ENCODE measurements at regions not wholly inside any gene's neighbourhood (a gene's known extent, or its start where the extent isn't known, plus 50 kb on each side); places are given as distances from the start of the nearest gene placed in this dataset.

DNA sequence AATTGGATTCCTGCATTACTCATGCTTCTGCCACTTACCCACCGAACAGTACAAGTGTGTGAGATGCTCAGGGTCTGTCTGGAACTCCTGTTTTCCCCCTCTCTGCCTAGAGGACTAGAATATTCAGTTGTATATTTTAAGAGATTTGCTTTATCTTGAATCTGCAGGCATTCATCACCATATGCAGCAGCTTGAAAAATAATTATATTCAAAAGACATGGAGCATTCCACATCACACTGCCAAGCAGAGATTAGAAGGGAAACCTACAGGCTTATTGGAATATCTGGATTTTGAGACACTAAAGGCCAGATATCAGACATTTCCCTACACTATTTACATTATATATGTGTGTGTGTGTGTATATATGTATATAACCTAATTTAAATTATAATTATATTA lies 382.8 kb upstream of the POM121L12 start:
- TF ChIP-seq CTCF (IDR thresholded peaks at IDR 0.05) (no peak), POLR2A (IDR thresholded peaks at IDR 0.05) (no peak)
